Suprapubic skin (tissue), 4 donors: ENCODE measurements at regions not wholly inside any gene's neighbourhood (a gene's known extent, or its start where the extent isn't known, plus 50 kb on each side); places are given as distances from the start of the nearest gene placed in this dataset.
"Not testable (repeated sequence)": the region's sequence is repeated elsewhere in the genome, so short reads cannot be mapped to it uniquely, and the experiment has no call there.

Experiments
- DNase-seq, 2 donors: peaks; one replicate each; pipeline ENCODE4 v3.0.0-alpha.2; 2019; ENCODE audit warnings: low spot score in 2 of 2
- H3K27ac ChIP-seq: fragments of 200-600 bp; sonication (generic); one replicate; pipeline ENCODE4 v1.5.1; 2019
- H3K27me3 ChIP-seq: fragments of 200-600 bp; sonication (generic); one replicate; pipeline ENCODE4 v1.5.1; 2019
- H3K36me3 ChIP-seq: fragments of 200-600 bp; sonication (generic); one replicate; pipeline ENCODE4 v1.5.1; 2019
- H3K4me1 ChIP-seq: fragments of 200-600 bp; sonication (generic); one replicate; pipeline ENCODE4 v1.5.1; 2019
- H3K4me3 ChIP-seq: fragments of 200-600 bp; sonication (generic); one replicate; pipeline ENCODE4 v1.5.1; 2019; ENCODE audit warnings: mild to moderate bottlenecking
- H3K9me3 ChIP-seq: fragments of 200-600 bp; sonication (generic); one replicate; pipeline ENCODE4 v1.5.1; 2019
- EP300 ChIP-seq: sonication (generic); formaldehyde crosslinking; IDR thresholded peaks from one replicate; pipeline ENCODE4 v1.6.1; 2017; ENCODE audit warnings: antibody characterized with exemption
- POLR2A ChIP-seq, 2 donors: fragments of 450-650 bp; IDR thresholded peaks; one replicate each; pipeline ENCODE4 v1.6.1; 2017; ENCODE audit warnings: antibody characterized with exemption in 2 of 2, mild to moderate bottlenecking in 2 of 2, moderate library complexity in 2 of 2
- POLR2AphosphoS5 ChIP-seq, 3 donors: sonication (generic); formaldehyde crosslinking; IDR thresholded peaks; one replicate each; pipeline ENCODE4 v1.6.1; 2017; ENCODE audit warnings: antibody characterized with exemption in 3 of 3
- WGBS: methylation state at CpG from one replicate; pipeline ENCODE4 v1.1.5; 2018; 5-methylcytosine and 5-hydroxymethylcytosine counted together
- TF ChIP-seq, protein P1 (sequence below), 2 donors: fragments of 200-600 bp in 1 of 2; fragments of 450-650 bp in 1 of 2; sonication (generic) in 1 of 2; IDR thresholded peaks; one replicate each; pipeline ENCODE4 v1.5.1; 2016 to 2019; ENCODE audit warnings: antibody characterized with exemption in 2 of 2, mild to moderate bottlenecking in 1 of 2, moderate library complexity in 1 of 2

DNA sequence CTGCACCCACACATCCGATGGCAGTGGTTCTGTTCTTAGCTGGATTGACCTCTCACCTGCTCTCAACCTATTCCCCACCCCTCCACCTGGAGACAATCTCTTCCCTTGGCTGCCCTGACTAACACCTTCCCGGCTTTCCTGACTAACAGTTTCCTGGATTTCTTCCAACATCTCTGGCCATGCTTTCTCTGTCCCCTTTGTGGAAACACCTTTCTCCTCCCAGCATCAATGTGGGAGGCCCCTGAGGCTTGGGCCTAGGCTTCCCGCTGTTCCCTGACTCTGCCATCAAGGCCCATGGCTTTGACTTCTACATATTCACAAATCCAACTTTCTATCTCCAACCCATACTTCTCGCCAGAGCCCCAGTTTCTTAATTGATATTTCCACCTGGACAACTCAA is 142.8 kb upstream of the ATP2B2 start:
- no peaks in the 10 kb centered on the region for H3K9me3 ChIP-seq
- WGBS, result 78% methylated on average over 4 of the region's 4 CpGs
- H3K36me3 ChIP-seq, result no peaks in the 10 kb centered on the region
- peaks cover 14% of the 10 kb centered on the region for H3K27me3 ChIP-seq
- TF ChIP-seq POLR2AphosphoS5 (IDR thresholded peaks at IDR 0.05) (no peak), EP300 (no peak), POLR2A (IDR thresholded peaks at IDR 0.05) (no peak)
- TF ChIP-seq, protein P1, sequence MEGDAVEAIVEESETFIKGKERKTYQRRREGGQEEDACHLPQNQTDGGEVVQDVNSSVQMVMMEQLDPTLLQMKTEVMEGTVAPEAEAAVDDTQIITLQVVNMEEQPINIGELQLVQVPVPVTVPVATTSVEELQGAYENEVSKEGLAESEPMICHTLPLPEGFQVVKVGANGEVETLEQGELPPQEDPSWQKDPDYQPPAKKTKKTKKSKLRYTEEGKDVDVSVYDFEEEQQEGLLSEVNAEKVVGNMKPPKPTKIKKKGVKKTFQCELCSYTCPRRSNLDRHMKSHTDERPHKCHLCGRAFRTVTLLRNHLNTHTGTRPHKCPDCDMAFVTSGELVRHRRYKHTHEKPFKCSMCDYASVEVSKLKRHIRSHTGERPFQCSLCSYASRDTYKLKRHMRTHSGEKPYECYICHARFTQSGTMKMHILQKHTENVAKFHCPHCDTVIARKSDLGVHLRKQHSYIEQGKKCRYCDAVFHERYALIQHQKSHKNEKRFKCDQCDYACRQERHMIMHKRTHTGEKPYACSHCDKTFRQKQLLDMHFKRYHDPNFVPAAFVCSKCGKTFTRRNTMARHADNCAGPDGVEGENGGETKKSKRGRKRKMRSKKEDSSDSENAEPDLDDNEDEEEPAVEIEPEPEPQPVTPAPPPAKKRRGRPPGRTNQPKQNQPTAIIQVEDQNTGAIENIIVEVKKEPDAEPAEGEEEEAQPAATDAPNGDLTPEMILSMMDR (IDR thresholded peaks at IDR 0.05), result no peak
- DNase-seq, result peak in 1 of 2 donors; percentile 52
- no peaks in the 10 kb centered on the region for H3K4me1 ChIP-seq
- no peak overlapping the region for H3K4me3 ChIP-seq
- H3K27ac ChIP-seq, result no peak overlapping the region

DNA sequence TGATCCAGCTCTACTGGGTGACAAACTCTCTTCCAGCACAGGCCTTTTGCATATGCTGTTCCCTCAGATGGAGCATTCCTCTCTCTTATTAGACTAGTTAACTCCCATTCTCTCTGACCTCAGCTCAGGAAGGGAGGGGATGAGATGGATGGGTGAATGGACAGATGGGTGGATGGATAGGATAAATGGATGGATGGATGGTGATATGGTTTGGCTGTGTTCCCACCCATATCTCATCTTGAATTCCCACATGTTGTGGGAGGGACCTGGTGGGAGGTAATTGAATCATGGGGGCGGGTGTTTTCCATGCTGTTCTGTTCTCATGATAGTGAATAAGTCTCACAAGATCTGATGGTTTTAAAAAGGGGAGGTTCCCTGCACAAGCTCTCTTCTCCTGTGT is 144.1 kb upstream of the ATP2B2 start:
- H3K4me3 ChIP-seq, DNase-seq, H3K4me1 ChIP-seq, H3K36me3 ChIP-seq, H3K27ac ChIP-seq, H3K9me3 ChIP-seq: not testable (repeated sequence)
- 50% methylated on average over 1 of the region's 1 CpG for WGBS
- peaks cover 14% of the 10 kb centered on the region for H3K27me3 ChIP-seq

DNA sequence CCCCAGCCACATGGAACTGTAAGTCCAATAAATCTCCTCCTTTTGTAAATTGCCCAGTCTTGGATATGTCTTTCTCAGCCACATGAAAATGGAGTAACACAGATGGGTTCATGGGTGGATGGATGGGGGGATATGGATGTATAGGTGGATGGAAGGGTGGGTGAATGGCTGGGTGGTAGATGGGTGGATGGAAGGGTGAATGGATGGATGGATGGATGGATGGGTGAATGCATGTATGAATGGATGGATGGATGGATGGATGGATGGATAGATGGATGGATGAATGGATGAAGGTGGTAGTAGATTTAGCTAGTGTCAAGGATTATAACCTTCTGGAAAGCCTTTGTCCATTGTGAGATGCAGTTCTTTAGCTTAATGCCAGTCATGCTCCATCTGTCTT is 146.1 kb upstream of the ATP2B2 start:
- H3K36me3 ChIP-seq, result no peaks in the 10 kb centered on the region
- TF ChIP-seq, protein P1 (IDR thresholded peaks at IDR 0.05), result no peak
- TF ChIP-seq EP300 (no peak), POLR2AphosphoS5 (IDR thresholded peaks at IDR 0.05) (no peak), POLR2A (IDR thresholded peaks at IDR 0.05) (no peak)
- H3K27me3 ChIP-seq, result peaks cover 13% of the 10 kb centered on the region
- H3K27ac ChIP-seq, result no peak overlapping the region
- DNase-seq, result no peak
- no peak overlapping the region for H3K4me3 ChIP-seq
- H3K9me3 ChIP-seq, result no peaks in the 10 kb centered on the region
- no peaks in the 10 kb centered on the region for H3K4me1 ChIP-seq

DNA sequence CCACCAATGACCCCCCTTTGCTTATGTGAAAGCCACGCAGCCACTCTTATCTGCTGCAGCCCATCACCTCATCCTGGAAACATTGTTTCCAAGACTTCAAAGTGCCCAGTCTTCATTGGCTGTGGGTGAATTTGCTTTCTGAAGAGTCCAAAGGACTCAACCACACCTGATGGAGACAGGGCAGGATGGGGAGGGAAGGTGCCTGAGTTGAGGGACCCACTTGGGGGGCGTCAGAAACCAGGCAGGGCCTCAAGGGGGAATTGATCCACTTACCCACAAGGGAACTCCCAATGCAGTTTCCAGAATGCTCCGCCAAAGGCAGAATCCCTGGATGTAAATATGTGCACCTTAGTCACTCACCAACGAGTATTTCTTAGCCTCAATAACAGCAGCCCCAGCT is 147.9 kb upstream of the ATP2B2 start:
- no peaks in the 10 kb centered on the region for H3K9me3 ChIP-seq
- TF ChIP-seq POLR2A (IDR thresholded peaks at IDR 0.05) (no peak), EP300 (no peak), POLR2AphosphoS5 (IDR thresholded peaks at IDR 0.05) (no peak)
- TF ChIP-seq, protein P1 (IDR thresholded peaks at IDR 0.05), result no peak
- DNase-seq, result peak in 1 of 2 donors; percentile 20
- no peak overlapping the region for H3K4me3 ChIP-seq
- WGBS, result 73% methylated on average over 4 of the region's 4 CpGs
- no peak overlapping the region for H3K27ac ChIP-seq
- H3K36me3 ChIP-seq, result no peaks in the 10 kb centered on the region
- no peaks in the 10 kb centered on the region for H3K4me1 ChIP-seq
- peaks cover 19% of the 10 kb centered on the region for H3K27me3 ChIP-seq

DNA sequence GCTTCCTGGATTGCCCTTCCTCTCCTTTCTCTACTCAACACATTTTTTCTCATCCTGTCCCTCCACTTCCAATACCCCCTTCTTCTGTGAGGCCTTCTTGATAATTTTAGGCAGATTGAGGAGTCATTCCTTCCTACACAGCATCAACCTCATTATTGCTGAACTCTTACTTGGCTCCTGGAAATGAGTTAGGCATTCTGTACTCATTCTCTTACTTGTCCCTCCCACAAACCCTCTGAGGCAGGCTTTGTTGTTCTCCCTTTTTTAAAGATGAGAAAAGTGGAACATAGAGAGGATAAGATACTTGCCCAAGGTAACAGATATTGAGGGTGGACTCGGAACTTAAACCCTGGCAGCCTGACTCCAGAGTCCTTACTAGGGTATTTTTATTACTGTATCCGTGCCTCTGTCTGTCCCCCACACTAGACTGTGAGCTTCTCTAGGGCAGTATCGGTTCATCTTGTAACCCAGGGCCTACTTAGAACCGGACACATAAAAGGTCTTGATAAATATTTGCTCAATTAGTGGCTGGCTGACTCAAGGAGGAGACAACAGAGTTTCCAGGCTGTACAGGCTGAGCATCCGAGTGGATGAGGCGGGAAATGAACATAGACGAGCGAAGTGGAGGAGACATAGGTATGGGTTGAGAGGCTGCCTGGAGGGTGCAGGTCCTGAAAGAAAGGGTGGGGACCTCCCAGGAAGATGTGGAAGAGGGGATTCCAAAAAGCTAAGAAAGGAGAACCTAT is 148.7 kb upstream of the ATP2B2 start:
- TF ChIP-seq POLR2AphosphoS5 (IDR thresholded peaks at IDR 0.05), result no peak
- no peak for TF ChIP-seq POLR2A (IDR thresholded peaks at IDR 0.05)
- Histone ChIP-seq H3K27me3 (peaks cover 19% of the 10 kb centered on the region), H3K36me3 (no peaks in the 10 kb centered on the region), H3K4me1 (no peaks in the 10 kb centered on the region), H3K4me3 (no peak overlapping the region), H3K9me3 (no peaks in the 10 kb centered on the region), H3K27ac (no peak overlapping the region)
- WGBS, result 81% methylated on average over 8 of the region's 8 CpGs
- peak in 1 of 2 donors; percentile 43 for DNase-seq

- Histone ChIP-seq H3K4me1 (no peaks in the 10 kb centered on the region), H3K4me3 (no peak overlapping the region), H3K9me3 (no peaks in the 10 kb centered on the region), H3K27me3 (peaks cover 19% of the 10 kb centered on the region), H3K27ac (no peak overlapping the region), H3K36me3 (no peaks in the 10 kb centered on the region)
- WGBS, result 39% methylated on average over 3 of the region's 3 CpGs
- no peak for DNase-seq
- TF ChIP-seq, protein P1 (IDR thresholded peaks at IDR 0.05), result no peak
- TF ChIP-seq EP300 (no peak), POLR2AphosphoS5 (IDR thresholded peaks at IDR 0.05) (no peak), POLR2A (IDR thresholded peaks at IDR 0.05) (no peak)
Measured at GRCh38 chr3:10655105-10655504, 149.7 kb upstream of the ATP2B2 start.

DNA sequence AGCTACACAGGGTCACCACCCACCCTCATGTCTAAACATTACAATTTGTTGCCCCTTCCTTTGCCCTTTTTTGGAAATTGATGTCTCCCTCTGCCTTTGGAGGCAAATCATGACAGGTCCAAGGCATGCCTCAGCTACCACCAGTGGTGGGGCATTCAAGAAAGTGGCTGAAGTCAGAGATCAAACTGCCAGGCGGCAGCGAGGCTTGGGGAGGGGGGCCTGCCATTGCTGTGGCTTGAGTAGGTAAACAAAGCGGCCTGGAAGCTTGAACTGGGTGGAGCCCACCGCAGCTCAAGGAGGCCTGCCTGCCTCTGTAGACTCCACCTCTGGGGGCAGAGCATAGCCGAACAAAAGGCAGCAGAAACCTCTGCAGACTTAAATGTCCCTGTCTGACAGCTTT is 152.0 kb upstream of the ATP2B2 start:
- WGBS, result 53% methylated on average over 5 of the region's 5 CpGs
- DNase-seq, result peak in 1 of 2 donors; percentile 38
- peaks cover 13% of the 10 kb centered on the region for H3K27me3 ChIP-seq
- not testable (repeated sequence) for H3K27ac ChIP-seq, H3K36me3 ChIP-seq, H3K9me3 ChIP-seq, H3K4me3 ChIP-seq, H3K4me1 ChIP-seq
